HG03457 (cell line): ENCODE measurements at regions not wholly inside any gene's neighbourhood (a gene's known extent, or its start where the extent isn't known, plus 50 kb on each side); places are given as distances from the start of the nearest gene placed in this dataset.
"Not testable (repeated sequence)": the region's sequence is repeated elsewhere in the genome, so short reads cannot be mapped to it uniquely, and the experiment has no call there.

Source experiments
- ATAC-seq: cut with Tn5 transposase; IDR thresholded peaks from one replicate; pipeline ENCODE4 v1.9.1; 2021; ENCODE audit warnings: moderate number of reproducible peaks; ENCODE audit not compliant: unreplicated experiment

GRCh38 chr5:51651889-51652288, 268.6 kb downstream of the ISL1 start:
- no peak for ATAC-seq

- ATAC-seq, result no peak
Observed at GRCh38 chr5:51652980-51653379, 269.7 kb downstream of the ISL1 start.

GRCh38 chr5:51657340-51658240, 274.3 kb downstream of the ISL1 start:
- ATAC-seq, result no peak

GRCh38 chr5:51661646-51662265, 278.5 kb downstream of the ISL1 start:
- ATAC-seq, result no peak

- no peak for ATAC-seq
Observed at GRCh38 chr5:51664491-51665250, 281.4 kb downstream of the ISL1 start.

- ATAC-seq, result no peak
Observed at GRCh38 chr5:51665251-51665593, 282.0 kb downstream of the ISL1 start.

DNA sequence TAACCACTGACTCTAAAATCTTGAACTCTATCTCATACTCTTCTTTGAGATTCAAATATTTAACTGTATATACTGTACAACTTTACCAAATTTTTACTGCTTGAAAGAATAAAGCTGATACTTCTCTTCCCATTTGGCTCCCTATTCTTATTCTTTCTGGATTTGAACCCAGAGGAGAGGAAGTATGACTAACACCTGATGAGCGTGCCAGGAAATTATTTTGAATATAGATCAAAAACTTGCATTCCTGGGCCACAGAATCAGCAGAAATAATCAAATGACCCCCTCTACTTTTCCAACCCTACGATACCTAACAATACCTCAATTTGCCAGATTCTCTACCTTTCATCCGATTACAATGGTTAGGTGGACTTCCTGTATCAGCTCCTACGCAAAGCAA, 285.8 kb downstream of the ISL1 start:
- no peak for ATAC-seq

GRCh38 chr5:51678330-51678729, 295.1 kb downstream of the ISL1 start:
- no peak for ATAC-seq

- ATAC-seq, result no peak
Observed at GRCh38 chr5:51679286-51679685, 296.0 kb downstream of the ISL1 start.

DNA sequence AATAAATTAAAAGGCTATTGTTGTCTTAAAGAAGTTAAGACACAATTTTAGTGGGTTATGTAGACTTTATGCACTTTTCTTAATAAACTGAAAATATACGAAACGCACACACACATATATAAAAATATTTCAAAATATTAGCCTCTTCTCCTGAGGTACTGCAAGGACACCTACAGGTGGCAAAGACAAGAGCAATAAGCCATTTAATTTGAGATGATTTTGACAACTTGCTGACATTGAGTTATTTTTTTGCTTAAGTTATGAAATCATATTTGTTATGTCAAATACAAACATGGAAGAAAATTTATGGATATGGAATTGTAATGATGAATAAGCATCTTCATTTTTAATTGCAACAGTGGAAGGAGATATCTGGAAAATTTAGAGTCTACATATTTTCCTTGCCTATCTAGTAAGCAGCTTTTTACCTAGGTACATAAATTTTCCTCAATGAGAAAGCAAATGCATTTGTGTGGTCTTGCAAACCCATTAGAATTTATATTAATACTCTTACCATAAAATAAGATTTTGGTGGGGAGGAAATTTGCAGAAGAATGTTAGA, 301.6 kb downstream of the ISL1 start:
- no peak for ATAC-seq

GRCh38 chr5:51685419-51685818, 302.2 kb downstream of the ISL1 start:
- no peak for ATAC-seq

GRCh38 chr5:51686622-51687021, 303.4 kb downstream of the ISL1 start:
- ATAC-seq, result no peak

- no peak for ATAC-seq
Observed at GRCh38 chr5:51691538-51692079, 308.4 kb downstream of the ISL1 start.

- no peak for ATAC-seq
Observed at GRCh38 chr5:51694826-51695225, 311.6 kb downstream of the ISL1 start.

DNA sequence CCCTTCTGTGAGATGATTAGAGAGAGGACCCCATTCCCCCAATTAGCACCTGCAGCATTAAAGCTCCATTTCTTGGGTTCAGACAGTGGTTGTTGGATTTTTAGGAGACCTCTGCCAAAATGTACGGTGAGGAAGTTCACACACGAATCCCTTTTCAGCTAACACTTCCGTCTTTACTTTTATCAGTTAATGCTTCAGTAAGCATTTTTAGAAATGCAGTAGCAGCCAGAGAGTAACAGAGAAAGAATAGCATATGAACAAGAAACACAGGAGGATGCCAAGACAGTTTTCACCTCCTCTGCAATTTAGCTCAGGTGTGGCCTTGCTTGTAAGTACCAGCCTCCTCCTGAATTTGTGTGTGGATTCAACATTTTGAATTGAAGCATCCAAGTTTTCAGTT, 312.9 kb downstream of the ISL1 start:
- no peak for ATAC-seq

GRCh38 chr5:51702046-51702445, 318.8 kb downstream of the ISL1 start:
- not testable (repeated sequence) for ATAC-seq

GRCh38 chr5:51712201-51712600, 329.0 kb downstream of the ISL1 start:
- no peak for ATAC-seq

DNA sequence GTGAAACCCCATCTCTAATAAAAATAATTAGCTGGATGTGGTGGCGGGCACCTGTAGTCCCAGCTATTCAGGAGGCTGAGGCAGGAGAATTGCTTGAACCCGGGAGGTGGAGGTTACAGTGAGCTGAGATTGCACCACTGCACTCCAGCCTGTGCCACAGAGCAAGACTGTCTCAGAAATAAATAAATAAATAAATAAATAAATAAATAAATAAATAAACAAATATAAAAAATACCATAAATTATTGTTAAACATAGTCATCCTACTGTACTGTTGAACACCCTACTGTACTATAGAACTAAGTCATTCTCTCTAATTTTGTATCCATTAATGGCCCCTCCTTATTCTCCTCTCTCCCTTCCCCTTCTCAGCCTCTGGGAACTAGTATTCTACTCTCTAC, 332.2 kb downstream of the ISL1 start:
- not testable (repeated sequence) for ATAC-seq

- no peak for ATAC-seq
Observed at GRCh38 chr5:51731421-51732029, 348.3 kb downstream of the ISL1 start.

DNA sequence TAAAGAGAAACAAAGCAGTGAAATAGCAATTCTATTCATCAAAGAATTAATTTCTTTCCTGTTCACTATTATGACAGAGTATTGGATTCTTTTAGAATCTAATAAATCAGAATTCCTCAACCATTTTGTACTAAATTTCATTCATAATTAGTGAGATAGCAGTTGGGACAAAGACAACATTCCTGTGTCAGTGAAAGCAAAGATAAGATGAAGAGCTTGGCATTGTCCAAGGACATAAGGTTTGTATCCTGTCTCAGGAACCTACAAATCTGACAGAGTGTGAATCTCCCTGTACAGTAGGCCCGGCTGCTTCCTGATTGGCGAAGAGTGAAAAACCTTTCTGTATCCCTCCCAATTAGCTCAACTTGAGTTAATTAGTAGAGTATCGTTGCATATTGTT, 349.1 kb downstream of the ISL1 start:
- ATAC-seq, result no peak

DNA sequence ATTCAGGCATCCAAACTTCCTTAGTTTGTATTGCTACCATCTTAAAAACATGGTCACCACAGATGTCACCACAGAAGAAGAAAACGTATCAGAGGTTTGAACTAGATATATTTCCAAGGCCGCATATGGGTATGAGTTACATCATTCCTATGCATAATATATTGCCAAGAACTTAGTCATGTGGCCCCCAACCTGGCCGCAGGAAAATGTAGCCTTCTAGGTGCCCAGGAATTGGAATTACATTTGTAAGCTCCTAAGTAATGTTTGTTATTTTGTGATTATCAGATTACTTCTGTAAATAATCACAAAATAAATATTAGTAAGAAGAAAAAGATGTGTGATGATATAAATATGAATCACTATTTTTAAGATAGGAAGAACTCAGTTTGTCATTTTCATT, 351.4 kb downstream of the ISL1 start:
- no peak for ATAC-seq
